BE2C (cell line): ENCODE measurements at regions not wholly inside any gene's neighbourhood (a gene's known extent, or its start where the extent isn't known, plus 50 kb on each side); places are given as distances from the start of the nearest gene placed in this dataset.
"Not testable (repeated sequence)": the region's sequence is repeated elsewhere in the genome, so short reads cannot be mapped to it uniquely, and the experiment has no call there.

ENCODE experiments used
- DNase-seq: peaks from one replicate; pipeline ENCODE4 v3.0.0-alpha.2; 2020
- H3K27me3 ChIP-seq: fragments of 250-450 bp; sonication (Bioruptor Pico); 2 replicates; pipeline ENCODE4 v1.5.1; 2020; ENCODE audit warnings: mild to moderate bottlenecking
- H3K36me3 ChIP-seq: fragments of 250-450 bp; sonication (Bioruptor Pico); 2 replicates; pipeline ENCODE4 v1.5.1; 2020; ENCODE audit warnings: mild to moderate bottlenecking
- H3K4me1 ChIP-seq: fragments of 250-450 bp; sonication (Bioruptor Pico); 2 replicates; pipeline ENCODE4 v1.5.1; 2020
- H3K4me3 ChIP-seq: 2 replicates; pipeline ENCODE4 v1.5.1; 2011; ENCODE audit warnings: low read depth, low read length
- H3K9me3 ChIP-seq: fragments of 250-450 bp; sonication (Bioruptor Pico); 2 replicates; pipeline ENCODE4 v1.5.1; 2020
- TF ChIP-seq, protein P1 (sequence below): IDR thresholded peaks from 2 replicates; pipeline ENCODE4 v1.5.1; 2012; ENCODE audit warnings: mild to moderate bottlenecking, low read depth, low read length

- H3K4me1 ChIP-seq, result peaks cover 6% of the 10 kb centered on the region
- TF ChIP-seq, protein P1, sequence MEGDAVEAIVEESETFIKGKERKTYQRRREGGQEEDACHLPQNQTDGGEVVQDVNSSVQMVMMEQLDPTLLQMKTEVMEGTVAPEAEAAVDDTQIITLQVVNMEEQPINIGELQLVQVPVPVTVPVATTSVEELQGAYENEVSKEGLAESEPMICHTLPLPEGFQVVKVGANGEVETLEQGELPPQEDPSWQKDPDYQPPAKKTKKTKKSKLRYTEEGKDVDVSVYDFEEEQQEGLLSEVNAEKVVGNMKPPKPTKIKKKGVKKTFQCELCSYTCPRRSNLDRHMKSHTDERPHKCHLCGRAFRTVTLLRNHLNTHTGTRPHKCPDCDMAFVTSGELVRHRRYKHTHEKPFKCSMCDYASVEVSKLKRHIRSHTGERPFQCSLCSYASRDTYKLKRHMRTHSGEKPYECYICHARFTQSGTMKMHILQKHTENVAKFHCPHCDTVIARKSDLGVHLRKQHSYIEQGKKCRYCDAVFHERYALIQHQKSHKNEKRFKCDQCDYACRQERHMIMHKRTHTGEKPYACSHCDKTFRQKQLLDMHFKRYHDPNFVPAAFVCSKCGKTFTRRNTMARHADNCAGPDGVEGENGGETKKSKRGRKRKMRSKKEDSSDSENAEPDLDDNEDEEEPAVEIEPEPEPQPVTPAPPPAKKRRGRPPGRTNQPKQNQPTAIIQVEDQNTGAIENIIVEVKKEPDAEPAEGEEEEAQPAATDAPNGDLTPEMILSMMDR, result no peak
- no peaks in the 10 kb centered on the region for H3K27me3 ChIP-seq
- H3K9me3 ChIP-seq, result no peaks in the 10 kb centered on the region; the same call in 1 of the 2 replicates
- no peaks in the 10 kb centered on the region for H3K36me3 ChIP-seq
- peak; percentile 3 for DNase-seq
- H3K4me3 ChIP-seq, result no peak overlapping the region
These were observed 424.6 kb downstream of the CSNK1G3 start for GRCh38 chr5:123936548-123936947.

- H3K9me3 ChIP-seq, H3K4me3 ChIP-seq, DNase-seq, H3K36me3 ChIP-seq, H3K4me1 ChIP-seq, H3K27me3 ChIP-seq: not testable (repeated sequence)
These were observed 421.8 kb downstream of the CSNK1G3 start for GRCh38 chr5:123933812-123934211.

GRCh38 chr5:123929055-123929474 is 417.1 kb downstream of the CSNK1G3 start:
- H3K27me3 ChIP-seq, result no peaks in the 10 kb centered on the region
- no peak overlapping the region for H3K4me3 ChIP-seq
- TF ChIP-seq, protein P1, result no peak

GRCh38 chr5:123928401-123928800 is 416.4 kb downstream of the CSNK1G3 start:
- TF ChIP-seq, protein P1, result no peak

More at GRCh38 chr5:123929055-123929474, 417.1 kb downstream of the CSNK1G3 start:
- Histone ChIP-seq H3K4me1 (no peaks in the 10 kb centered on the region), H3K36me3 (no peaks in the 10 kb centered on the region), H3K9me3 (no peaks in the 10 kb centered on the region)
- no peak for DNase-seq

DNA sequence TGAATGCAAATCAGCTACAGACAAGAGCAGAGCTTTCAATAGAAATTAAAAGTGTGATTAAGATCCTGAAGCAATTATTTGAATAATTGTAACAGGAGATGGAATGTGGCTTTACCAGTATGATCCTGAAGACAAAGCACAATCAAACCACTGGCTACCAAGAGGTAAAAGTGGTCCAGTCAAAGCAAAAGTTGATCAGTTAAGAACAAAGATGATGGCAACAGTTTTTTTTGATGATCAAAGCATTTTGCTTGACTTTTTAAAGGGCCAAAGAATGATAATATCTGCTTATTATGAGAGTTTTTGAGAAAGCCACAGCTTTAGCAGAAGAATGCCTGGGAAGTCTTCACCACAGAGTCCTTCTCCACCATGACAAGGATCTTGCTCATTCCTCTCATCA is 409.2 kb downstream of the CSNK1G3 start:
- TF ChIP-seq, protein P1, result no peak
- no peaks in the 10 kb centered on the region for H3K36me3 ChIP-seq
- H3K4me3 ChIP-seq, result no peak overlapping the region
- no peaks in the 10 kb centered on the region for H3K9me3 ChIP-seq
- DNase-seq, result no peak
- no peaks in the 10 kb centered on the region for H3K4me1 ChIP-seq
- no peaks in the 10 kb centered on the region for H3K27me3 ChIP-seq

More at GRCh38 chr5:123928401-123928800, 416.4 kb downstream of the CSNK1G3 start:
- Histone ChIP-seq H3K4me1 (no peaks in the 10 kb centered on the region), H3K4me3 (no peak overlapping the region), H3K27me3 (no peaks in the 10 kb centered on the region), H3K36me3 (no peaks in the 10 kb centered on the region), H3K9me3 (no peaks in the 10 kb centered on the region)
- no peak for DNase-seq

- Histone ChIP-seq H3K9me3 (no peaks in the 10 kb centered on the region), H3K4me3 (no peak overlapping the region), H3K36me3 (no peaks in the 10 kb centered on the region), H3K27me3 (no peaks in the 10 kb centered on the region), H3K4me1 (no peaks in the 10 kb centered on the region)
- DNase-seq, result no peak
- TF ChIP-seq, protein P1, result no peak
These were observed 404.6 kb downstream of the CSNK1G3 start for GRCh38 chr5:123916345-123917121.
